ENCODE measurements at regions not wholly inside any gene's neighbourhood (a gene's known extent, or its start where the extent isn't known, plus 50 kb on each side); places are given as distances from the start of the nearest gene placed in this dataset.

DNA sequence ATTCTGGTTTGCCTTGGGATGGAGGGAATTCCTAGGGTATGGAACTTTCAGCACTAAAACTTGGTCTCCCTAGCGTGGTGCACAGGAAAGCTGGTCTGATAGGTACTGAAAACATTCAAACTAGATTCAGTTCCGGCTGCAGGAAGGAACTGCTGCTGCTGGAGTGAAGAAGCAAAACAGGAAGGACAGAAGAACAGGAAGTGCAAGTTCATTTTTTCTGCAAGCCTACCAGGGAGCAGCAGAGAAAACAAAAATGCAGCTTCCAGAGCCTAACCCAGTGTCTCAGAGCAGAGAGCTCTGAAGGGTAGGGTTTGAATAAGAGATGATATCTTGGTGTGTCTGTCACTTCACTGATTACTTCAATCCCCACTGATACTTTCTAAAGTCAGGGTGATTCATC is 165.2 kb downstream of the VRK1 start:
- FAIRE-seq (no peak), DNase-seq (no peak)
- Histone ChIP-seq H3K36me3 (ENCODE audit: control insufficient read depth in 2 of 3, insufficient read depth in 3 of 3, low read length in 3 of 3) (no peaks in the 10 kb centered on the region), H3K4me1 (ENCODE audit: control insufficient read depth in 2 of 3, insufficient read depth in 2 of 3, low read depth in 1 of 3, low read length in 3 of 3) (no peaks in the 10 kb centered on the region), H3K27ac (ENCODE audit: low read depth in 2 of 2, low read length in 2 of 2) (no peak overlapping the region), H3K9ac (ENCODE audit: low read length in 3 of 3) (no peak overlapping the region), H3K27me3 (ENCODE audit: control insufficient read depth, insufficient read depth, low read length) (no peaks in the 10 kb centered on the region), H3K9me3 (ENCODE audit: control insufficient read depth in 2 of 3, insufficient read depth in 1 of 3, low read length in 3 of 3) (peaks cover 0 to 2% (median 0%) of the 10 kb centered on the region in 3 donors), H3K4me3 (ENCODE audit: low read length in 3 of 3) (no peak overlapping the region)
- intact Hi-C loops (cut with DNase I) = no loop called here
- TF ChIP-seq, protein P1, sequence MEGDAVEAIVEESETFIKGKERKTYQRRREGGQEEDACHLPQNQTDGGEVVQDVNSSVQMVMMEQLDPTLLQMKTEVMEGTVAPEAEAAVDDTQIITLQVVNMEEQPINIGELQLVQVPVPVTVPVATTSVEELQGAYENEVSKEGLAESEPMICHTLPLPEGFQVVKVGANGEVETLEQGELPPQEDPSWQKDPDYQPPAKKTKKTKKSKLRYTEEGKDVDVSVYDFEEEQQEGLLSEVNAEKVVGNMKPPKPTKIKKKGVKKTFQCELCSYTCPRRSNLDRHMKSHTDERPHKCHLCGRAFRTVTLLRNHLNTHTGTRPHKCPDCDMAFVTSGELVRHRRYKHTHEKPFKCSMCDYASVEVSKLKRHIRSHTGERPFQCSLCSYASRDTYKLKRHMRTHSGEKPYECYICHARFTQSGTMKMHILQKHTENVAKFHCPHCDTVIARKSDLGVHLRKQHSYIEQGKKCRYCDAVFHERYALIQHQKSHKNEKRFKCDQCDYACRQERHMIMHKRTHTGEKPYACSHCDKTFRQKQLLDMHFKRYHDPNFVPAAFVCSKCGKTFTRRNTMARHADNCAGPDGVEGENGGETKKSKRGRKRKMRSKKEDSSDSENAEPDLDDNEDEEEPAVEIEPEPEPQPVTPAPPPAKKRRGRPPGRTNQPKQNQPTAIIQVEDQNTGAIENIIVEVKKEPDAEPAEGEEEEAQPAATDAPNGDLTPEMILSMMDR (IDR thresholded peaks at IDR 0.05; ENCODE audit: borderline replicate concordance, extremely low read depth, insufficient read depth) = no peak

DNA sequence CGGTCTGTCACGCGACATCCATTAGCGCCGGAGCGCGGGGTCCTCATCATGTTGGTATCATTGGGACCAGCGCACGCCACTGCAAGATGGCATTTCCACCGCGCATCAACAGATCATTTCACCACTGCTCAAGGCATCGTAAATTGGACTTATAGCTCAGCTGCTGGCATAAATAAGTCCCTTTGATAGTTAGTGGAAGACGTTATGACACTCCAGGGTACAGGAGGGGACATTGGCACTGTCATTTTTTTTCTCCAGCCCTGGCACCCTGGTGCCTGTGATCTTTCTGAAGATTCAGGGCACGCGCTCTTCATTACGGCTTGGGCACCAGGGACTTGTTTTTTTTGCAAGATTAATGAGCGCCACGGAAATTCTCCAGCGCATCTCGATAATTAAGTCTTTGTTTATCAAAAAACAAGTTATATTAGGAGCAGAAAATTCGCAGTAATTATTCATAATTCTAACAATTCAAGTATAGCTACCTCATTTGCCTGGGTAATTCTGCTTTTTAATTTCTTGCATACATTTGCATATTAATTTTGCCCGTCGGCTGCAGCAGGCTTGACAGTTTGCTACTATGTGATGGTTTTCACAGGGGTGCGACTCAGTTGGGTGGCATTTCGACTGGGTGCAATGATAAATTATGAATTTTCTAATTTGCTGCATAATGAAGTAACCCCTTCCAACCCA is 167.7 kb downstream of the VRK1 start:
- Histone ChIP-seq H3K27ac (ENCODE audit: low read depth in 2 of 2, low read length in 2 of 2) (no peak overlapping the region), H3K9me3 (ENCODE audit: control insufficient read depth in 2 of 3, insufficient read depth in 1 of 3, low read length in 3 of 3) (peaks cover 0 to 9% (median 0%) of the 10 kb centered on the region in 3 donors), H3K4me3 (ENCODE audit: low read length in 3 of 3) (no peak overlapping the region), H3K9ac (ENCODE audit: low read length in 3 of 3) (no peak overlapping the region), H3K4me1 (ENCODE audit: control insufficient read depth in 2 of 3, insufficient read depth in 2 of 3, low read depth in 1 of 3, low read length in 3 of 3) (no peaks in the 10 kb centered on the region), H3K27me3 (ENCODE audit: control insufficient read depth, insufficient read depth, low read length) (no peaks in the 10 kb centered on the region), H3K36me3 (ENCODE audit: control insufficient read depth in 2 of 3, insufficient read depth in 3 of 3, low read length in 3 of 3) (no peaks in the 10 kb centered on the region)
- DNase-seq (no peak), FAIRE-seq (no peak)
- intact Hi-C loops (cut with DNase I) = no loop called here
- TF ChIP-seq, protein P1 (IDR thresholded peaks at IDR 0.05; ENCODE audit: borderline replicate concordance, extremely low read depth, insufficient read depth) = no peak

DNA sequence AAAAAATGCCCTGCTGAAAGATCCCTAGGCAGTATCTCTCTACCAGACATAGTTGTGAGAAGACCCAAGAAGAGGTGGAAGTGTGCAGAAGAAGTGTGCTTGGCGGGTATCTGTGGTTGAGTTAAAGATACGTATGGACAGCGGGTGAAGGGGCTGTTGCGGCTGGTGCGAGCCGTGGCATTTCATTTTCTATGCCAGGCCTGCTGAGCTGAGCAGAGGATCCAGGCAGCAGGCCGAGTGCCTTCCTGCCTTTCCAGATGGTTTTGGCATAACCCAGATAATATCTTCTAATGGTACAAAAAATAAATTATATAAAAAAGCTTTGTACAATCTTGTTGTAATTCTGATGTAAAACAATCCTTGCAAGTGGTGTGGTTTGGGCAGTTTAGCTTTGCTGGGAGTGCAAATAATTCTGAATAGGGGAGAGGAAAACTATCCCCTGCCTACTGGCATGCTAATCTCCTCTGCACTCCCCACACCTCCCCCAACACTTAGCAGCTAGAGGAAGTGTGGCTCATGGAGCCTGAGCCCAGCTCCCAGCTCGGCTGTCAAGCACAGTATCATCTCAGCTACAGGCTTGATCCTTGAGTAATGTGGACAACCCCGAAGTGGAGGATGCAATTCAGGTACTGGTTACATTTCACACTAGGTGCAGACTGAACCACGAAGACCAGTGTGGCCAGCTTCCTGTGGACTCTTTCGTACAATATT is 168.9 kb downstream of the VRK1 start:
- intact Hi-C loops (cut with DNase I) = no loop called here
- H3K9ac ChIP-seq (ENCODE audit: low read length in 3 of 3) = no peak overlapping the region
- H3K27ac ChIP-seq (ENCODE audit: low read depth in 2 of 2, low read length in 2 of 2) = no peak overlapping the region
- no peak overlapping the region for H3K4me3 ChIP-seq (ENCODE audit: low read length in 3 of 3)
- FAIRE-seq (no peak), DNase-seq (no peak)
- peaks cover 0 to 9% (median 0%) of the 10 kb centered on the region in 3 donors for H3K9me3 ChIP-seq (ENCODE audit: control insufficient read depth in 2 of 3, insufficient read depth in 1 of 3, low read length in 3 of 3)
- H3K27me3 ChIP-seq (ENCODE audit: control insufficient read depth, insufficient read depth, low read length) = no peaks in the 10 kb centered on the region
- H3K4me1 ChIP-seq (ENCODE audit: control insufficient read depth in 2 of 3, insufficient read depth in 2 of 3, low read depth in 1 of 3, low read length in 3 of 3) = no peaks in the 10 kb centered on the region
- TF ChIP-seq, protein P1 (IDR thresholded peaks at IDR 0.05; ENCODE audit: borderline replicate concordance, extremely low read depth, insufficient read depth) = no peak
- H3K36me3 ChIP-seq (ENCODE audit: control insufficient read depth in 2 of 3, insufficient read depth in 3 of 3, low read length in 3 of 3) = no peaks in the 10 kb centered on the region

Measured in kidney (tissue), 13 donors.